ENCODE measurements at regions not wholly inside any gene's neighbourhood (a gene's known extent, or its start where the extent isn't known, plus 50 kb on each side); places are given as distances from the start of the nearest gene placed in this dataset.
A peak's percentile ranks its signal among the peaks of the same experiment; 100 is the strongest.

- H3K27ac ChIP-seq (ENCODE audit: low read length): no peak overlapping the region
- H3K27me3 ChIP-seq (ENCODE audit: insufficient read depth, low read length, poor library complexity): no peaks in the 10 kb centered on the region
- DNase-seq (no peak), ATAC-seq (ENCODE audit: insufficient read depth, low read depth) (no peak)
- H3K79me2 ChIP-seq (ENCODE audit: insufficient read depth, low read length): no peaks in the 10 kb centered on the region
- no peaks in the 10 kb centered on the region for H3K9me3 ChIP-seq (ENCODE audit: insufficient read depth, low read length, severe bottlenecking)
- H4K20me1 ChIP-seq (ENCODE audit: insufficient read depth, low read length): no peaks in the 10 kb centered on the region
- H3K4me2 ChIP-seq (ENCODE audit: insufficient read depth, low read length): no peak overlapping the region
- H3K9ac ChIP-seq (ENCODE audit: low read depth, low read length): no peak overlapping the region
- TF ChIP-seq CTCF (IDR thresholded peaks at IDR 0.05; ENCODE audit: borderline replicate concordance, extremely low read depth, low read length, poor library complexity, severe bottlenecking) (no peak), EZH2 (IDR thresholded peaks at IDR 0.05; ENCODE audit: borderline replicate concordance, low read depth, low read length, severe bottlenecking) (no peak)
- H2AFZ ChIP-seq (ENCODE audit: low read depth, low read length): no peak overlapping the region
- no peaks in the 10 kb centered on the region for H3K4me1 ChIP-seq (ENCODE audit: insufficient read depth, low read length)
- no peaks in the 10 kb centered on the region for H3K36me3 ChIP-seq (ENCODE audit: insufficient read depth, low read length)
- no peak overlapping the region for H3K4me3 ChIP-seq (ENCODE audit: low read depth in 1 of 2, low read length in 2 of 2)
These were observed 189.9 kb upstream of the RBPJ start for GRCh38 chr4:26130841-26131432.

GRCh38 chr4:26131711-26132110 is 189.1 kb upstream of the RBPJ start:
- Histone ChIP-seq H3K27ac (ENCODE audit: low read length) (no peak overlapping the region), H3K4me2 (ENCODE audit: insufficient read depth, low read length) (no peak overlapping the region)
- peak; percentile 58 for ATAC-seq (ENCODE audit: insufficient read depth, low read depth)

GRCh38 chr4:26132858-26133257 is 188.0 kb upstream of the RBPJ start:
- DNase-seq (no peak), ATAC-seq (ENCODE audit: insufficient read depth, low read depth) (no peak)
- Histone ChIP-seq H3K4me2 (ENCODE audit: insufficient read depth, low read length) (no peak overlapping the region), H3K27me3 (ENCODE audit: insufficient read depth, low read length, poor library complexity) (no peaks in the 10 kb centered on the region), H3K9ac (ENCODE audit: low read depth, low read length) (no peak overlapping the region), H3K36me3 (ENCODE audit: insufficient read depth, low read length) (no peaks in the 10 kb centered on the region), H3K4me1 (ENCODE audit: insufficient read depth, low read length) (no peaks in the 10 kb centered on the region), H3K4me3 (ENCODE audit: low read depth in 1 of 2, low read length in 2 of 2) (no peak overlapping the region), H3K9me3 (ENCODE audit: insufficient read depth, low read length, severe bottlenecking) (no peaks in the 10 kb centered on the region), H2AFZ (ENCODE audit: low read depth, low read length) (no peak overlapping the region), H4K20me1 (ENCODE audit: insufficient read depth, low read length) (no peaks in the 10 kb centered on the region), H3K27ac (ENCODE audit: low read length) (no peak overlapping the region), H3K79me2 (ENCODE audit: insufficient read depth, low read length) (no peaks in the 10 kb centered on the region)
- TF ChIP-seq CTCF (IDR thresholded peaks at IDR 0.05; ENCODE audit: borderline replicate concordance, extremely low read depth, low read length, poor library complexity, severe bottlenecking) (no peak), EZH2 (IDR thresholded peaks at IDR 0.05; ENCODE audit: borderline replicate concordance, low read depth, low read length, severe bottlenecking) (no peak)

More at GRCh38 chr4:26131711-26132110, 189.1 kb upstream of the RBPJ start:
- peak; percentile 6 for DNase-seq
- Histone ChIP-seq H3K36me3 (ENCODE audit: insufficient read depth, low read length) (no peaks in the 10 kb centered on the region), H2AFZ (ENCODE audit: low read depth, low read length) (no peak overlapping the region), H3K79me2 (ENCODE audit: insufficient read depth, low read length) (no peaks in the 10 kb centered on the region), H3K4me3 (ENCODE audit: low read depth in 1 of 2, low read length in 2 of 2) (no peak overlapping the region), H4K20me1 (ENCODE audit: insufficient read depth, low read length) (no peaks in the 10 kb centered on the region), H3K9me3 (ENCODE audit: insufficient read depth, low read length, severe bottlenecking) (no peaks in the 10 kb centered on the region), H3K27me3 (ENCODE audit: insufficient read depth, low read length, poor library complexity) (no peaks in the 10 kb centered on the region), H3K4me1 (ENCODE audit: insufficient read depth, low read length) (no peaks in the 10 kb centered on the region), H3K9ac (ENCODE audit: low read depth, low read length) (no peak overlapping the region)
- TF ChIP-seq CTCF (IDR thresholded peaks at IDR 0.05; ENCODE audit: borderline replicate concordance, extremely low read depth, low read length, poor library complexity, severe bottlenecking) (no peak), EZH2 (IDR thresholded peaks at IDR 0.05; ENCODE audit: borderline replicate concordance, low read depth, low read length, severe bottlenecking) (no peak)
